ENCODE measurements at regions not wholly inside any gene's neighbourhood (a gene's known extent, or its start where the extent isn't known, plus 50 kb on each side); places are given as distances from the start of the nearest gene placed in this dataset.

DNA sequence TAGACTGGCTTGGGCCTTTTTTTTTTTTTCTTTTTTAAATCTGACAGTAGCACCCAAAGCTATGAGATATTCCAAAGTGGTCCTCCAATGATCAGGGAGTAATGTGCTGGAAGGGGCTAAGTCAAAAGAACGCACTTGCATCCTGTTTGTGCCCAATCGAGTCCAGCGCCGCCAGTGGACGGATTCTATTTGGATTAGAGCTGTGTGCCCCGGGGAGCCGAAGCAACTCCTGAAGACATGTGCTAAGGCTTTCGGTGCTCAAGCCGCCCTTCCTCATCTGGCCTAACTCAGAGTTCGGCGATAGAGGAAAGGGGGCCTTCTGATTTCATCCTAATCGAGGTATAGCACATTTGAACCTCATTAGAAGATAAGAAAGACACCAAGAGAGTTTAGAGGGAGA is 147.8 kb upstream of the NECTIN1 start:
- in situ Hi-C loops (cut with HindIII; ENCODE audit: low pct_ligation_motif_present, low sequenced_read_pairs) = no loop called here
- H3K27me3 ChIP-seq (replicated peaks) = no peaks in the 10 kb centered on the region
- DNase-seq = no peak
- H3K4me3 ChIP-seq (ENCODE audit: low read depth, low read length) = no peak overlapping the region
- TF ChIP-seq, protein P1, sequence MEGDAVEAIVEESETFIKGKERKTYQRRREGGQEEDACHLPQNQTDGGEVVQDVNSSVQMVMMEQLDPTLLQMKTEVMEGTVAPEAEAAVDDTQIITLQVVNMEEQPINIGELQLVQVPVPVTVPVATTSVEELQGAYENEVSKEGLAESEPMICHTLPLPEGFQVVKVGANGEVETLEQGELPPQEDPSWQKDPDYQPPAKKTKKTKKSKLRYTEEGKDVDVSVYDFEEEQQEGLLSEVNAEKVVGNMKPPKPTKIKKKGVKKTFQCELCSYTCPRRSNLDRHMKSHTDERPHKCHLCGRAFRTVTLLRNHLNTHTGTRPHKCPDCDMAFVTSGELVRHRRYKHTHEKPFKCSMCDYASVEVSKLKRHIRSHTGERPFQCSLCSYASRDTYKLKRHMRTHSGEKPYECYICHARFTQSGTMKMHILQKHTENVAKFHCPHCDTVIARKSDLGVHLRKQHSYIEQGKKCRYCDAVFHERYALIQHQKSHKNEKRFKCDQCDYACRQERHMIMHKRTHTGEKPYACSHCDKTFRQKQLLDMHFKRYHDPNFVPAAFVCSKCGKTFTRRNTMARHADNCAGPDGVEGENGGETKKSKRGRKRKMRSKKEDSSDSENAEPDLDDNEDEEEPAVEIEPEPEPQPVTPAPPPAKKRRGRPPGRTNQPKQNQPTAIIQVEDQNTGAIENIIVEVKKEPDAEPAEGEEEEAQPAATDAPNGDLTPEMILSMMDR (IDR thresholded peaks at IDR 0.05; ENCODE audit: low read depth, low read length, missing control alignments) = no peak
- H3K36me3 ChIP-seq (replicated peaks) = no peaks in the 10 kb centered on the region
- no peak overlapping the region for H3K27ac ChIP-seq

DNA sequence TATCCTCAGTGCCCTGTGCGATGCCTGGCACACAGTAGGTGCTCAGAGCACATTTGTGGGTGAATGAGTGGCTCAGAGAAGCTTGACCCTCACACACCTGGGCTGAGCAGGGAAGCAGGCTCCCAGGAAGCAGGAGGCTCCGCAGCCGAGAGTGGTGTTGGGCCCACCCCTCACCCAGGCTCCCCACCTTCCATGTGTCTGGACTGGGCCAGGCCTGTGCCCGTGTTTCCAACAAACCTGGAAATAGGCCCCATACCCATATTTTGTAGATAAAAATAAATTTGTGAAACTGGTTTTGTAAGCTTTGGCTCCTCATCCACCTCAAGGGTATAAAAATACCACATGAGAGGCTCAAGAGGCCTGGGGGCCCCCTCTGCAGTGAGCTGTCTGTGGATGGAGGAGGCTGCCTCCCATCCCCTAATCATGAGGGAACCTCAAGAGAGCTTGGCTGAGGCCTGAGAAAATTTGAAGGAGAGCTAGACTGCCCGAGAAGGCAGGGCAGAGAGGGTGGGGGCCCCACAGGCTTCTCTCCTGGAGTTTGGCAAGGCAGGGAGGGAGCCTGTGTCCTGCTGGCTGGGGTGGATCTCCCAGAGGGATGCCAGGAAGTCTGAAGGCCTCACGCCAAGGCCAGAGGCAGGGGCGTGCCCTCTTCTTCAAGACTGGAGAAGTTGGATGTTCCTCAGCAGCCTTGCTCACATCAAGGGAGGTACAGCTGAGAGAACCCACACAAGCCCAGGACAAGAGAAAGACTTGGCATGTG is 147.0 kb upstream of the NECTIN1 start:
- in situ Hi-C loops (cut with HindIII; ENCODE audit: low pct_ligation_motif_present, low sequenced_read_pairs) = no loop called here
- TF ChIP-seq, protein P1 (IDR thresholded peaks at IDR 0.05; ENCODE audit: low read depth, low read length, missing control alignments) = no peak
- no peak overlapping the region for H3K4me3 ChIP-seq (ENCODE audit: low read depth, low read length)
- H3K27ac ChIP-seq = no peak overlapping the region
- no peaks in the 10 kb centered on the region for H3K36me3 ChIP-seq (replicated peaks)
- DNase-seq = no peak
- no peaks in the 10 kb centered on the region for H3K27me3 ChIP-seq (replicated peaks)

DNA sequence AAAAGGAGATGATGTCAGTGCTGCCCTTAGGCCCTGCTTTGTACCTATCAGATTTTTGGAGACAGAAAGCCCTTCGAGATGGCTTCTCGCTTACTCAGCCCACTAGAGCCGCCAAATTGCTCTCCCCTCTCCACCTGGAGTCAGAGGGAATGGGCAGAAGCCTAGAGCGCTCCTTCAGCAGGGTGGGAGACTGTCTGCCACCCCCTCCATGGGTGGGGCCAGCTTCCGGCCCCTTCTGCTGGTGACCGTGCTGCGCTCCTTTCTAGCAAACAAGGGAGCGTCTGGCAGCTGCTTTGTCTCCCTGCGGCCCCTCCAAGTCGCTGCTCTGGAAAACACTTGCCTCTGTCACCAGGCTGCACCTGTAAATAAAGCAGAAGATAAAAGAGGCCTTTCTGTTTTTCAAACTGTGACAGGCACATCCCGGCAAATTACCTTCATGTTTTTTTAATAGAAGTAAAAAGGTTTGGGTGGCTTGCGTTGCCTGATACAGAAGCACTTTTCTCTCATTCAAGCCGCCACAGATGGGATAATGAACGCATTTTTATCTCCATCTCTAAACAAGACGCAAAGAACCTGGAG is 145.7 kb upstream of the NECTIN1 start:
- no peak for DNase-seq
- no peaks in the 10 kb centered on the region for H3K36me3 ChIP-seq (replicated peaks)
- H3K4me3 ChIP-seq (ENCODE audit: low read depth, low read length) = no peak overlapping the region
- in situ Hi-C loops (cut with HindIII; ENCODE audit: low pct_ligation_motif_present, low sequenced_read_pairs) = no loop called here
- TF ChIP-seq, protein P1 (IDR thresholded peaks at IDR 0.05; ENCODE audit: low read depth, low read length, missing control alignments) = no peak
- H3K27me3 ChIP-seq (replicated peaks) = no peaks in the 10 kb centered on the region
- H3K27ac ChIP-seq = no peak overlapping the region

DNA sequence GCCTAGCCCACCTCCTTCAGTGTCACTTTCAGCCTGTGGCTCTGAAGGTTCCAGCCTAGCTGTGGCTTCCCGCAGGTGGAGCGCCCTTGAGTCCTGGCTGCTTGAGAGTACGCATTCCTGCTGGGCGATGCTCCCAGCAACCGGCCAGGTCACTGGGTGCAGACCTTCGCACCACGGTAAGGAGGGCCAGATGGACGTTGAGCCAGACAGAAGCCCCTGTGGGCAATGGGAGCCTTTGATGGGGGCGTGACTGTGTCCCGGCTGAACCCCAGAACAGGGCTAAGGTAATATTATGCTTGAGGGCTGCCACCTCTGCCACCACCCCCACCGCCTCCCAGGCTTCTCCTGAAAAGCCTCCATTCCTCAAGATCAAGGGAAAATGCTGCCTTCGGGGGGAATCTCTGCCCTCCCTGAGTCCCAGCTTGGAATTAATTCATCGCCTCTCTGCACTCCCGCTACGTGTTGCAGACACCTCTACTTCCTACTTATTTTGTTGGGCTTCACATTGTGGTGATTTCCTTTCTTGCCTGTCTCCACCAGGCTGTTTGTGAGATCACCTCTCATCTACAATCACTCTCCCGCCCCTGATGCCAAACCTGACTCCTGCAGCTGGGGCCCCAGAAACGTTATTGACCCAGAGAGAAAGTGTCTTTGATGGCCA is 144.9 kb upstream of the NECTIN1 start:
- TF ChIP-seq, protein P1 (IDR thresholded peaks at IDR 0.05; ENCODE audit: low read depth, low read length, missing control alignments) = no peak
- H3K4me3 ChIP-seq (ENCODE audit: low read depth, low read length) = no peak overlapping the region
- in situ Hi-C loops (cut with HindIII; ENCODE audit: low pct_ligation_motif_present, low sequenced_read_pairs) = no loop called here
- H3K27ac ChIP-seq = no peak overlapping the region
- DNase-seq = no peak
- no peaks in the 10 kb centered on the region for H3K36me3 ChIP-seq (replicated peaks)
- H3K27me3 ChIP-seq (replicated peaks) = no peaks in the 10 kb centered on the region

DNA sequence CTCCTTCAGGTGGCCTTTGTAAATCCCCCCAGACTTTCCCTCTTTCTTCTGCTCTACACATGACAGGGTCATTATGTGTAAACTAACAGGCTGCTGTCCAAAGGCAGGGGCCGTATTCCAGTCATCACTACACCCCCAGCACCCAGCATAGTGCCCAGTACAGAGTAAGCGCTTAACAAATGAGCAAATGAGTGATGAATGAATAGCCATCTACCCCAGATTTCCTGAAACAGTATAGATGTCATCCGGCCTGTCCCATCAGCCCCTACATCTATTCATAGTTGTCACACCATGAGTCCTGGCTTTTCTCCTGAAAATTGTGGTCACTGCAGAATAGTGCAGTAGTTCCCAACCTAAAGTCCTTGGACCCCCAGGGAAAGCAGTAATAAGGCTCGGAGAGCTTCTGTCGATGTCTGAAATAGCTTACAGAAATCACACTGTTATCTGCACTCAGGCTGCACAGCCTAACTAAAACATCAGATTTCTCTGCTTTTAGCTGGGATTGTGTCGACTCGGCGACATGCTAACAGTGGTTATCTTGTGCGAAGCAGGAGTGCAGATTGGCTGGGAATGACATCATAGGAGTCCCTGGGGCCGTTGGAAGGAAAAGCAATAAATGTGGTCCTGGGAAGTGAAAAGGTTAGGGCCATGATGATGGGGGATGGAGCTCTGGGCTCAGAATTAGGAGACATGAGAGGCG is 143.8 kb upstream of the NECTIN1 start:
- TF ChIP-seq, protein P1 (IDR thresholded peaks at IDR 0.05; ENCODE audit: low read depth, low read length, missing control alignments) = no peak
- Histone ChIP-seq H3K27ac (no peak overlapping the region), H3K36me3 (replicated peaks) (no peaks in the 10 kb centered on the region), H3K4me3 (ENCODE audit: low read depth, low read length) (no peak overlapping the region), H3K27me3 (replicated peaks) (no peaks in the 10 kb centered on the region)
- DNase-seq = no peak
- in situ Hi-C loops (cut with HindIII; ENCODE audit: low pct_ligation_motif_present, low sequenced_read_pairs) = no loop called here

Data from brain microvascular endothelial cell (primary cell).